ENCODE measurements at regions not wholly inside any gene's neighbourhood (a gene's known extent, or its start where the extent isn't known, plus 50 kb on each side); places are given as distances from the start of the nearest gene placed in this dataset.

DNA sequence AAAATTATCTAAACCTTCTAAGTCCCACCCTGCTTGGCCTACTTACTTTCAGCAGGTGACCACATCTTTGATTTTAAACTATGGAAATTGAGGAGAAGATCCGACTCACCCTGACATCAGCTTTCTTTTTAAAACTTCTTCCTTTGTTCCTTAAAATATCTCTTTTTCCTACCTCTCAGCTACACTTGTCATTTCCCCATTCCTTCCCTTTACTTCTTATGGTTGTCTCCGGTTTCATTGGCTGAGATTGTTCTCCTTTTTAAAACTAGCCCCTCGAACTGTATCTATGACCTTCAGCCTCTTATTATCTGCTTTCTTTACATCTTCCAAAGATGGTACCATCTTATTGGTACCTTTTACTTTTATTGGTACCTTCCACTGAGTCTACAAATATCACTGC lies 87.8 kb upstream of the NRIP1 start:
- DNase-seq = no peak

DNA sequence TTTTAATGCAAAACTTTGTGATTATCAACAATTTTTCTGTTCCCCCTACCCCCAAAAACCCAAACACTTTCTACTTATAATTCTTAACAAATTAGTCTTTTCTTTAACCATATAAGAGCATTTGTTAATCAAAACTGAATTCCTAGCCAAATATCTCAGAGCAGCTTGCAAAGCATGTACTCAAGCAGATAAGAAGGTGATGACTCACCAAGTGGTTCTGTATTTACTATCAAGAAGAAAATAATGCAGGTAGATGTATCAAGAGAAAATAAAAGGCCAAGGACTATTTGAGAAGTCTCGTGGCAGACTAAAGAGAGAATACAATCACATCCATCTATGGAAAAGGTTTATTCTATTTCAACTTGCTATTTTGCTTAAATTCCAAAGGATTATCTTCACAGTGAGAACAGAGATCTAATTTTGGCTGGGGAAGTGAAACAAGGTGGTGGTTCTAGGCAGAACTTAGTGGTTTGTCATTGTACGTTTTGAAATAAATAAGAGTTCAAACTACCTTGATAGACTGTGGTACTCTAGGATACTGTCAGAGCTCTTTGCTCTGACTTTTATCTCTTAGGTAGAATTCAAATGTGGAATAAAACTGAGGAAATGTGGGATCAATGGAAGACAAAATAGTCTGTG lies 94.7 kb upstream of the NRIP1 start:
- no peak for DNase-seq

DNA sequence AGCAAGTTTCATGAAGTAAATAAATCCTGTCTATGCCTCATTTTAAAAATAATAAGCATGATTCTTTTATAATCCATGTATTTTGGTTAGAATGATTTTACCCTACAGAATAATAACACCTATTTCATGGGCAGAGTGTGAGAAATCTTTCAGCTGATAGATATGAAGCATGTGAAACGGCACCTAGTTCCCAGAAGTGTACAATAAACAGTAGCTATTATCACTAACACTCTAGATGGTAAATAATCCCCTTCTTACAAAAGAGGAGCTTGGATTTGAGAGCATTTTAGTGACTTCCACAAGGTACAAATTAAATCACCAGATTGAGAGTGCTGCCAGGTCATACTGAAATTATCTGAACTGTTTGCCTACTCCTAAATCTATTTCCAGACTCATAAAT lies 95.3 kb upstream of the NRIP1 start:
- DNase-seq = no peak

DNA sequence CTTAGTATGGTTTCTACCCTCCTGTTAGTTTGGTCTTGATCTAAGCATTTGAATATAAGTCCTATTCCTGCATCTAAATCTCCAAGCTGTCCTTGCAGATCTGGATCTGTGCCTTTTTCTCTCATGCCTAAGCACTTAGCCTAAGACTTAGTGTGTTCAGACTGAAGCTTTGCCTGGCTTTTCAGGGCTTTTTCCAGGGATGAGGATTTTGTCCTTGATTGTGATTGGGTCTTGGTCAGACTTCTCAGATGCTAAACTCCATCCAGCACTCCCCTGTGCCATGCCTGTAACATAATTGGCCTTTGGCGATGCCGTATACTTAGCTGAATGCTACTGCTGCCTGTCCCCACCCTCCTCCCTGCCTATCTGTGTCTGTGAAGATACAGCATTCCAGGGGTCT lies 98.1 kb upstream of the NRIP1 start:
- no peak for DNase-seq

DNA sequence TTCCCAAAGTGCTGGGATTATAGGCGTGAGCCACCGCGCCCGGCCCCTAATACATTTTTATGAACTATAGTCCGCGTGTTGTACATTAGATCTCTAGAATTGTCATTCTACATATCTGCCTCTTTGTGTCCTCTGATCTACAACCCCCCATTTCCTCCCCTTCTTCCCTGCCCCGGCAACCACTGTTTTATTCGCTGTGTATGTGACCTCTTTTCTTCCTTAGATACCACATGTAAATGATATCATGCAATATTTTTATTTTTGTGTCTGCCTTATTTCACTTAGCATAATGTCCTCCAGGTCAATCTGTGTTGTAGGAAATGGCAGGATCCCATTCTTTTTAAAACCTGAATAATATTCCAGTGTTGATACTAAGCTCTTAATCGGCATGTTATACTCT lies 99.5 kb upstream of the NRIP1 start:
- no peak for DNase-seq

DNA sequence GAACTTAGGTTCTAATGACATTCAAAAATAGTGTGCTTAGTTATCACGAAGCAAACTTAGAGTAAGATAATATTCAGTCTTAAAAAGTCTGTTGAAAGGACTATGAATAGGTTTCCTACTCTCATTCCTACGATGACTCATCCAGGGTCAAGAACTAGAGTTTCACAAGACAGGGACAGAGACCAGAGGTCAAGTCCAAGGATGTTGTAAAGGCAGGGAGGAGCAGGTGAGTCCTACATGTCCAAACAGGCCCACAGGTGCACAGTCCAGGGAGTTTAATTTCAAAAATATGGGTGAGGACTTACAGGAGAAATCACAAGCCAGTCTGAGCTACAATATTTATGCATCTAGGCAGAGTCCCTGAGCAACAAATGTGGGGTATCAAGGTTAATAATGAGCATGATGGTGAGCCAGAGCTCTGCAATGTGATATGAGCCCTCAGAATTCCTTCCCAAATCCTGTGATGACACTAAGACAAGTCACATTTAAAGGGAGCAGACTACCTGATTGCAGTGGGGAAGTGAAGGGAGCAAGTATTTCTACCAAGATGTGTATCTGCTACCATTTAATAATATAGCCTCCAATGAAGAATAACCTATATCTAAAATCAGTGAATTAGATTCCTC lies 100.0 kb upstream of the NRIP1 start:
- no peak for DNase-seq

DNA sequence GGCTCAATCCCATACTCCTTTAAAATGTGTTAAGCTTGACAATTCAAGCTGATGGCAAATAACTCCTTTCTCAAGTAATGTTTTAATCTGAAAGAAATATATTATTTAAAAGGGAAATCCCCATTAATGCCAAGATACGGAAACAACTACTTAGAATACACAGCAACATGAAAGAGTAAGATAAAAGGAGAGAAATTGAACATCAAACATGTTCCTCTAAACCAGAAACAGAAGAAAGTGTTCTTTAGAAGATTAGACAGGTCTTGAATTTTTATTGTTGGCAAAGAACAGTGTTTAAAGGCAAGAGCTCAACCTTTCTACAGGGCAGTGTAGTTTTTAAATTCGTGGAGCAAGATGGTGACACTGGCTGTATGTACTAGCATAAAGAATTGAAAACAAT lies 105.8 kb upstream of the NRIP1 start:
- no peak for DNase-seq

DNA sequence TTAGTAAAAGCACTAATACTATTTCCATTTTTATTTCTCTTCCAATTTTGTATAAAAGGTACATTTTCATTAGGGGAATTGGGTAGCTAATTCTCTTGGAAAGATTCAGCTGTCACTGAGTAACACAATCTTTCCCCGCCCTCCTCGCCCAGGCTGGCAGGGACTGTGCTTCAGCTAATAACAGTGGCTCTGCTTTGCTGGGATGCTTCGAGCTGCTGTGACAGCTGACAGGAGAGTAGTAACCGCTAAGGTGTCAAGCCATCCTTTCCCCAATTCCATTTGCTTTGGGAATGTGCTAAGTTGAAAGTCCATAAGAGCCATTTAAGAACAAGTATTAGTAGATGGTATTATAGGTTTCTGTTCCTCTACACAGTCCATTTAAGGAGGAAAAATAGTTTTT lies 106.7 kb upstream of the NRIP1 start:
- no peak for DNase-seq

DNA sequence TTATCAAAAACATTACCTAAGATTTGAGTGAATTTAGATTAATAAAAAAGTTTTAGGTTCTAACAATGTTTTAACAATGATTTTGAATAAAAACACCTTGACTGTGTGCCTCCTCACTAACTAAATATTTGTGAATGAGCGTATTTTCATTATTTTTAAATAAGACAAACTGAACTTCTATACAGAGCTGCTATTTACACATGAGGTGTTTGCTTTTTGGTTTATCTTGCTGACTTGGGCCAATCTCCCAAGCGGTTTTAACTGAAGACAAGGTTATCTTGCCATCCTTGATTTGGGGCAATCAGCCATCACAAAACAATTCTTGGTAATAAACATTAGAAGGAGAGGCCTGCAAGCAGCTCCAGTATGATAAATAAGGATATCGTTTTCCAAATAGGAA lies 108.2 kb upstream of the NRIP1 start:
- no peak for DNase-seq

DNA sequence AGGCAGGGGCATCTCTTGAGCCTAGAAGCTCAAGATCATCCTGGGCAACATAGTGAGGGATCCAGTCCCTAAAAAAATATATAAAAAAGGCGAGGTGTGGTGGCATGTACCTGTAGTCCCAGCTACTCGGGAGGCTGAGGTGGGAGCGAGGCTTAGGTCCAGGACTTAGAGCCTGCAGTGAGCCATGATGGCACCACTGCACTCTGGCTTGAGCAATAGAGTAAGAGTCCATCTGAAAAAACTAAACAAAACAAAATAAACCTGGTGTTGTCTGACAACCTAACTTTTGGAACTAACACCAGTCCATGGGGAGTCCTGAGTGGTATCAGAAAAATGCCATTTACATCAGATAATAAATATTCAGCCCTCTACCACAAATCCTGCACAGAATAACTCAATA lies 110.1 kb upstream of the NRIP1 start:
- DNase-seq = no peak

DNA sequence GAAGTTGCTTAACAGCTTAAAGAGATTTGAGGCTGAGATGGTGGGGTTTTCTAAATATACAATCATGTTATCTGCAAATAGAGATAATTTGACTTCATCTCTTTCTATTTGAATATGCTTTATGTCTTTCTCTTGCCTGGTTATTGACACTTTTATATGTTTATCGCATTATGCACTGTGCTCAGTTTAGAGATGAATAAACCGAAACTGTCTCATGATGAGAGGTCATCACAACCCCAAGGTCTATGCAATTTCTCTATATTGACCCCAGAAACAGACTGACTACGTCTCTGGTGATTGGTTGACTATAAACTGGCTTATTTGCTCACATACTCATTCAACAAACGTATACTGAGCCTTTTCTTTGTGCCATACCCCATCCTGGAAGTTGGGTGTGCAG lies 117.9 kb upstream of the NRIP1 start:
- DNase-seq = no peak

DNA sequence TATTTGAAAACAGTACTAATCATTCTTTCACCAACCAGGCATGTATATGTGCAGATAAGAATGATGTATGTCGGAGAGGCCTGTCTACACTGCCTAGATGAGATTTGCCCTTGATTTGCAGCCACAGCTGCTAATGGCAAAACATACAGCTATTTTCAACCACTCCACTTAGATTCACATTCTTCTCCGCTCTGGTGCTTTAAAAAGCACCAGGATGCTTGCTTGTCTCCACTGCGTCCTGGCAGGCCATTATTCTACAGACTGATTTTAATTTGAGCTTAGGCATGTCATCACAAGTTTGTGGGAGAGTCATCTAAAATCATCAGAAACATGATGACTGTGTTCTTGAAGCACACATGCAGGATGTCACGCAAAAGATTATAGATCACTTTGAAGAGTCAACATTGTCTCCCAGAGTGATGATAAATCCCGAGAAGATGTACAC lies 119.0 kb upstream of the NRIP1 start:
- no peak for DNase-seq

DNA sequence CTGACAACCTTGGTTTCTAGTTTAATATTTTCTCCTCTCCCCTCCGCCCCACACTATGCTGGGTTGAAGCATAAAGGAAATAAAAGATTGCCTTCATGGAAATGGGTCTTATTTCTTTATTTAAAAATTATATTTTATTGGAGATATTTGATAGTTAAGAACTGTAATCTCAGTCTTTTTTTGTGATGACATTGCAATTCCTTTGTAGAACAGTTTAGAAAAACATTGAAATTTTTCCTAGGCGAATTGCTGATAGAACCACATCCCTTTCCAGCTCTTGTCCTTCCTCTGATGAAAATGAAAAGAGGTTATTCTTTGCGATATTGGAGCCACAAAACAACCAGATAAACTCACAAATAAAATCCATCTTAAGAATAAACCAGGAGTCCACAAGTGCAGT lies 125.6 kb upstream of the NRIP1 start:
- no peak for DNase-seq

DNA sequence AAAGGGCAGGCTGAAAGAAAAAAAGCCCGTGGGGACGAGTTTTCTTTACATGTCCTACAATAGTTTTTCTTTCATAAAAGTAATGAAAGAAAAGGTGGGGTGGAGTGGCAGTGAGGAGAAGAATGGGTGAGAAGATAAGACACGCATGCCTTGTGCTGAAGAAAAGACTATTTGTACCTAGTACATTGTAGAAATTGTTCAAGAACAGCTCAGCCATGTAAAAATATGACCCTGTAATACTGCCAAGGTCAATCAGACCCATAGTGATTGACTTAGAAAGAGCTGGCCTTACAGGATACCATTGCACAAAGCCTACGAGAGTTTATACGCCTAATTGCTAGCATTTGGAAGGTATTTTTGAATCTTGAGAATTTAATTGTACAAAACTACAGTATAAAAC lies 126.0 kb upstream of the NRIP1 start:
- DNase-seq = no peak

DNA sequence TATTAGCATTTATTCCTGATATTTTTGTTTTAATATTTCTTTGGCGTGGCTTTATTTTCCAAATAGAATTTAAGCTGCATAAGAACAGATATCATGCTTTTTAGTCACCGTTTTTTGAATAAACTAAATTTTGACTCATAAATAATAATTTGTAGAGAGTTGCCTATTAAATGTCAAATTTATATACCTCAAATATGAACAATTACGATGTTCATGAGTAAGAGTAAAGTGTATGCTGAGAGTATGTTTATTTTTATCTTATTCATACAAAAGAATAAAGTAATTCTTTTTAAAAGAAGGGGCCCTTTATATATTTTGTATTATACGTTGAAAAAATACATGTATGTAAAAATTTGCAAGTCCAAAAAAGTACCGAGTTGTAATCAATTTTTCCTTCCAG lies 126.5 kb upstream of the NRIP1 start:
- DNase-seq = no peak

DNA sequence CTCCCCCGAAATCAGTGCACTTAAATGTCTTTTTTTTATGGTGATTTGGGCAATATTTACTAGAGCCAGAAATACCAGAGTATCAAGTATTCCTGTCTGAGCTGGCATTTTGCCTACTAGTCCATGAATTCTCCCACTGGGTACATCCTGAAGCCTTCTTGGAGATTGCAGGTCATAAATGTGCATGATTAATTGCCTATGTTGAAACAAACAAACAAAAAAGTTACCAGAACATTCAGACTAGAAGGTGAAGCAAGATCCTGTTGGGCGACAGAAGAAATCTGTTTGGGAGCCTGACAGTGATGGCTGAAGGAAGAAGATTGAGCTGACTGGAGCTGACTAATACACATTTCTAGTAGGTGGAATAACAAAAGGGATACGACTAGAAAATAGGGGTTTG lies 127.4 kb upstream of the NRIP1 start:
- no peak for DNase-seq

DNA sequence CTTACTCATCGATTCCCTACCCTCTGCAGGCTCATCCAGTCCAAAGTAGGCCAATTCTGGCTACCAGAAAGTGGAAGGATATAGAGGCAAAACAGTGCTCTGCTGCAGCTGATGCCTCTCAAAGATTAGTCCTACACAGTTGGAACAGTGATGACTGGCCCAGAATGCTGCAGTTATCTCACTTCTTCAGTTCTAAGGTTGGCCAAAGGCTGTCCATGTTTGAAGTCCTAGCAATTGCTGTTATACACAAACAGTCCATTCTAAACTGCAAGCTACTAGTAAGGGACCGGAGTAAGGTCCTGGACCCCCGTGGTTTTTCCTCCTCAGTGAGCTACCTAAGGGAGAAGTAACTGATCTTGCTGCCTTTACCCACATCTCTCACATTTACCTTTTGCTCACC lies 129.1 kb upstream of the NRIP1 start:
- DNase-seq = no peak

DNA sequence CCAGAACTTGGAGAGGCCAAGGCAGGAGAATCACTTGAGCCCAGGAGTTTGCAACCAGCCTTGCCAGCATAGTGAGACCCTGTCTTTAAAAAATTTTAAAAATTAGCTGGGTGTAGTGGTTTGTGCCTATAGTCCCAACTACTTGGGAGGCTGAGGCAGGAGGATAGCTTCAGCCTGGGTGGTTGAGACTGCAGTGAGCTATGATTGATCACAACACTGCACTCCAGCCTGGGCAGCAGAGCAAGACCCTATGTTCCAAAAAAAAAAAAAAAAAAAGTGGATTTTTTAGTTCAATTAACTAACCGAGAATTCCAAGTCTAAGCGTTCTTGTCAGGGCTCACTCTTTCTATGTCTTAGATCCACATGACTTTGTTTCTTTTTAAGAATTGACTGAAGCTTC lies 130.3 kb upstream of the NRIP1 start:
- DNase-seq = no peak

DNA sequence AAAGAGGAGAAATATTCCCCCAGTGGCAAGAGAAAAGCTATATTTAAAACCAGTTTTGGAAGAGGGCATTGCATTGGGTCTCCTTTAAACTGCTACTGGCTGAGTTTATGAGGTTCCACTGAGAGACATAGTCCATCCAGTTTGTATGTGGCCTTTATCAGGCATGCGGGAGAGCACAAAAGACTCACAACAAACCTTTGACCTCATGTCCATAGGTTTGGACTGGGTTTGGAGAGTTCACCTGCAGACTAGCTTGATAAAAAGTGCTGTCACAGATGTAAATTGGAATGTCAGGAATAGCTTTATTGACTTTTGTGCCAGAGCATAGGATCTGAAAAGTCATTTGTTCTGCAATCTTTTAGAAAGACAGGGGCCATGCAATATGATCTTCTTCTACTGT lies 131.0 kb upstream of the NRIP1 start:
- DNase-seq = no peak

DNA sequence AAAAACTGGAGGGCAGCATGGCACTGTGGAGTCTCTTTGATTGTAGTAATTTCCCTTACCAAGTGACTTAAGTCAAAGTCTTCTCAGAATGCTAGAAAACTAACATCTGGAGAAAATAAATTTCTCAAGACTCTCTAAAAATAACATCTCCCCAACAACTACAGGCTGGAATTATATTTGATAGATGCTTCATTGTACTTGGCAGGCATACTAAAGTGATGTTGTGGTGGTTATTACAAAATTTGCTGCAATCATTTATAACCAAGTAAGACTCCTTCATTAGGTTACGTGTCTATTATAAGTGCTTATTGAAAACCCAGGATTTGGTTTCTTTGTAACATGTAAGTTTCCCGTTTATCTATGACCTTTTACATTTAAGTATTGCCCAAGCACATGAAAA lies 132.9 kb upstream of the NRIP1 start:
- no peak for DNase-seq

DNA sequence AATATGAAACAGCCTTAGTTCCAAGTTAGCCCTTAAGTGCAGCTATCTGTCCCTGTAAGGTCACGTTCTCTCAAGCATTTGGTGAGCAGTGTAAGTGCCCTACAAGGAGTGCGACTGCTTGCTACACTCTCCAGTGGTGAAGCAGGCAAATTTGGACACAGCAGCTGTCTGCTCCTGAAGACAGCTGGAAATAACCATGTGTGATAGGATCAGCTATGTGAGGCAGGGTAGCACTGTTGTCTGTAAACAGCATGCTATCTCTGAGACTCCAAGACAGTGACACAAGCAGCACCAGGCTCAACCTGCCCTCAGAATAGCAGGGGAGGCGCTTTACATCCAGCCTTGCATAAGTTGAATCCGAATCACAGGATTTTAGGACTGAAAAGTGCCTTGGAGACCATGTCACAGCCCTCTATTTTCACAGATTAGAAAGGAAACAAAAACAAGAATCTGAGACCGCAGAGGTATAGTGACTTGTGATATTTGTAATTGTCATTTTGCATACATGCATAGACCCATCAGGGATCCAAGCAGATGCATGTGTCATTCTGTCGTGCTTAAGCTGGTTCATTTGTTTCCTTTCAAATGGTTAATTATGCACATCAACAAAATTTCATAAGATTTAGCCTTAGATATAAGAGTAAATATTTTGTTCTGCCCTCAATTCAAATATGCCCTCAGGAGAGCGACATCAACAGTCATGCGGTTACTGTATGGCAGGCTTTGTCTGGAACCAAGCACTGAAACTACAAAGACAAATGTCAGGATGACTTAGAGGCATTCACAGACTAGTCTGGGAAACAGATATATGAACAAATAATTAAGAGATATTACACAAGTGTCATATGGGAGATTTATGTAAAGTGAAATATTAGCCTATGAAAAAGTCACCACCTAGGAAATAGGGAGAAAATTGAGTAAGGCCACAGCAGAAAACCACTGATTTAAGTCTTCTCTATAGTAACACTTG lies 134.9 kb upstream of the NRIP1 start:
- no peak for DNase-seq

DNA sequence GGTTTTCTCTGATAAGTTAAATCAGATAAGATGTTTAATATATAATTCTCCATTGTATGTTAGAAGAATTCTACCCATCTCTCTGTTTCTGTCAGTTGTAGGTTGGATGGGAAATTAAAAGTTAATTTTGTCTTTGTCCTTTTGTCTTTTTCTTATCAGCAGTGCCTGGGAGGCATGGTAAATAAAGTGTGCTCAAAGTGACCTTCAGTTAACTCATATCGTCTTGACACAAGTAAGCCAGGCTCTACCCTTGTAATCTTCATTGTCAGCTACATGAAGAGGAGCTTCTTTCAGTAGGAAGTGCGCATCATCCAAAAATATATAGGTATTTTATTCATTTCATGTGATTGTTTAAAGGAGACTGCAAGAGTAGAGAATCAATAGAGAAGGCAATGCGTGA lies 138.9 kb upstream of the NRIP1 start:
- DNase-seq = no peak

DNA sequence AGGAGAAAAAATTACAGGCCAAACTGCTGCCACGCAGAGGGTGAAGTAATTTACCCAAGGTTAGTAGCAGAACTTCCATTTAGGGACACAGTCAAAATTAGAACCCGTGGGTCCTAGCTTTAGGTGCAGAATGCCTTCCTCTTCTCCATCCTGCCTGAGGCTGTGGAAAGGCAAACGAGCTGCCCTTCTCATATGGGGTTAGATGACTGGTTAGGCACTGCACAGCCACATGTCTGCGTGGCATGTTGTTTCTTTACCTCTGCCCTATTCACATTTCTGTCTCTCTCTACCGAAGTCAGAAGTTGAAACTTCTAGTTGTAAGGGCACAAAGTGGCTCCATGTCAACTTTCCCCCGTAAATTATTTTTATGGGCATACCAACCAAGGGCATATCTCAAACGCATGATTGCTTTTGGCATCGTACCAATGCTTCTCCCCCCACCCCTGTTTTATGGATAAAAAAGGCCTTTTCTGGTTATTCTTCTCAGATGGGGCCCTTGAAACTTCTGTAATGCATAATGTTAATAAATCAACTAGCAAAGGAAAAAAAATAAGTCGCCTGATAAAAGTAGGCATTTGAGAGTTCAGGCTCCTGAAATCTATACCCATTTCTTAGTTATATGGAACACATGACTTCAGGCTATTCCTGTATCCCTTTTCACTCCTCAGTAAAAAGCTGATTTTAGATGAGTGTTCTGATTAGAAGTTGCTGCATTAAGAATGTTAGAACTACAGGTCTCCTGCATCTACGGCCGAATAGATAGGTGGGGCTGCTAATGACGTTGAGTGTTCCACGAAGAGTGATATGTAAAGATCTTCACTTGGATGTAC lies 139.6 kb upstream of the NRIP1 start:
- DNase-seq = no peak
